A549 (cell line): ENCODE measurements at regions not wholly inside any gene's neighbourhood (a gene's known extent, or its start where the extent isn't known, plus 50 kb on each side); places are given as distances from the start of the nearest gene placed in this dataset.

Experiments used
- EHF ChIP-seq: fragments of 250-450 bp; sonication (Bioruptor Pico); IDR thresholded peaks from 2 replicates; pipeline ENCODE4 v1.5.0; 2020; ENCODE audit warnings: mild to moderate bottlenecking
- REST ChIP-seq: fragments of 200-600 bp; sonication (generic); IDR thresholded peaks from 2 replicates; pipeline ENCODE4 v1.6.1; 2016; ENCODE audit warnings: antibody characterized with exemption, mild to moderate bottlenecking, moderate library complexity

- TF ChIP-seq EHF (CRISPR knock-in tag), result no peak
- TF ChIP-seq REST, result no peak
Measured at GRCh38 chr10:30755441-30755953, 125.9 kb upstream of the LYZL2 start.
